ENCODE measurements at regions not wholly inside any gene's neighbourhood (a gene's known extent, or its start where the extent isn't known, plus 50 kb on each side); places are given as distances from the start of the nearest gene placed in this dataset.
A peak's percentile ranks its signal among the peaks of the same experiment; 100 is the strongest.

GRCh38 chr7:124413029-124413428 lies 352.6 kb downstream of the GPR37 start:
- no peak for DNase-seq

- DNase-seq = no peak
Measured at GRCh38 chr7:124412531-124412930, 353.1 kb downstream of the GPR37 start.

DNA sequence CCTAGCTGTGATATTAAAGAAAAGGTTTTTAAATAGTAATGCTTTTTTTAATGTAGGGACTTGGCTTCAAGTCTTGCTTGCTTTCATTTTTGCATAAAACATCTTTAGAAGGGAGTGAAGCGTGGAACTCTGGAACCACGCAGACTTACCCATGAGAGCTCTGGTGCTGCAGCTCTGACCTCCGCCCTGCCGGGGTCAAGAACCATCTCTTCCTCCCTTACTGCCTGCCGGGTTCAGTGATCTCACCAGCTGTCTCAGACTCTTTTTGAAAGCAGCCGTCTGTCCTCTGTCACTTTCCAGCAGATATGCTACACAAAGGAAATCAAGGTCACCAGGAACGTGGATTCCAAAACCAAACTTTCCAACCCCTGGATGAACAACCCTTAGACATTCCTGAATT lies 353.8 kb downstream of the GPR37 start:
- DNase-seq = no peak

DNA sequence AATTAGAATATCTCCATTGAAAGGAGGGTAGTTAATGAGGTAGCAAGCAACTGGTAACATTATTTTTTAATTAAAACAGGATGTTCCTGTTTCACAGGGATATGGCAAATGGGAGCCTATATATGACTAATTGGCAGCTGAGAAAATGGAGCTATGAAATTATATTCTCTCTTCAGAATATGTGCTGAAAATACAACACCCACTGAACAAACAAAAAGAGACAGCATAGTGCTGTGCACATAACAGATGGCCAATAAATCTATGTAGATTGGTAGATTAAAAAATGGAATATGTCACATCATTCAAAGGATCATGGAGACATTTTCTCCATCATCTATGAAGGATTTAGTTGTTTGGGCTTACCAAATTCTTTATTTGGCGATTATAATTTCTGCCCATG lies 362.0 kb downstream of the GPR37 start:
- no peak for DNase-seq

DNA sequence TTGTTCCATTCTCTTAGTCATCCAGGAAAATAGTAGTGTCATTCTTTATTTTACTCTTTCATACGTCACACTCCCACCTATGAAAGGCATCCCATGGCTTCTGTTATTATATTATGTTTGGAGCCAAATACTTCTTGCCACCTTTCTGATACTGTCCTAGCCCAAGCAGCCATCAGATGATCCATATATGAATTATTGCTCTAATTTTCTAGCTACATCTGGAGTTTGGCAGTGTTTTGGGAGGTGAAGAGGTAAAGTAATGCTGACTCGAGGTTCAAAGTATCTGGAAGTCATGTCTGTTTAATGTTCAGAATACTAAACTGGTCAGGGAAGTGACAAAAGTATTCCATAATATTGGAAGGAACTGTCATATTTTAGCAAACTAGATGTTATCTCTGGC lies 362.5 kb downstream of the GPR37 start:
- DNase-seq = no peak

DNA sequence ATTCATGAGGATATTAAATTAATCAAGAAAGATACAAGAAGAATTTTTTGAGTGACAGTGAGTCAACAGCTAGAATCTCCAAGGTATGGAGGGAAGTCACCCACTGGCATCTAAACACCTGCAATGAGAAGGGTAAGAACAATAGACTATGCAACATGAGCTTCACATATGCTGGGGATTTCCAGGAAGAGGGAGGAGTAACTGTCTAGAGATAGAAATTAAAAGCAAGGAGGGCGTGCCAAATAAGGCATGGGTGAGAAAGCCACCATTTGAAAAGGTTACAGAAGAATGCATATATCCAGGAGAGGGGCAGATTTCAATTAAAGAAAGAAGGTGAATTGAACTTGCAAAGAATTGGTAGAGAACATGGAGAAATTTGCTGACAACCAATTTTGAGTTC lies 365.7 kb downstream of the GPR37 start:
- peak; percentile 9 for DNase-seq

DNA sequence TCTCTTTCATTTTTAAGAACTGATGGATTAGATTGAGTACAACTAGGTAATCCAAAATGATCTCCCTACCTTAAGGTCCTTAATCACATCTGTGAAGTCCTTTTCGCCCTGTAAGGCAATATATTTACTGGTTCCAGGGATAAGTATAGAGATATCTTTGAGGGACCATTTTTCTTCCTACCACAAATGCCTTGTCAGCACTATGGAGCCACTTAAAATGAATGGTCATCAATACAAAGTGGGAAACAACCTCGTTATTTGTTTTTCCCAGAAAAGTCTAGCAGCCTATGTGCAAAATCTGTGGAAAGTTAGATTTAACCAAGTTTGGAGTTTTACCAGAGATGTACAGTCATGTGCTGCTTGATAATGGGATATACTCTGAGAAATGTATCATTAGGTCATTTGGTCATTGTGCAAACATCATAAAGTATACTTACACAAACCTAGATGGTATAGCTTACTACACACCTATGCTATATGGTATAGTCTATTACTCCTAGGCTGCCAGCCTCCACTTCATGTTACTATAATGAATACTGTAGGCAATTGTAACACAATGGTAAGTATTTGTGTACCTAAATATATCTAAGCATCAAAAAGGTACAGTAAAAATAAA lies 366.2 kb upstream of the TMEM229A start:
- DNase-seq = no peak

DNA sequence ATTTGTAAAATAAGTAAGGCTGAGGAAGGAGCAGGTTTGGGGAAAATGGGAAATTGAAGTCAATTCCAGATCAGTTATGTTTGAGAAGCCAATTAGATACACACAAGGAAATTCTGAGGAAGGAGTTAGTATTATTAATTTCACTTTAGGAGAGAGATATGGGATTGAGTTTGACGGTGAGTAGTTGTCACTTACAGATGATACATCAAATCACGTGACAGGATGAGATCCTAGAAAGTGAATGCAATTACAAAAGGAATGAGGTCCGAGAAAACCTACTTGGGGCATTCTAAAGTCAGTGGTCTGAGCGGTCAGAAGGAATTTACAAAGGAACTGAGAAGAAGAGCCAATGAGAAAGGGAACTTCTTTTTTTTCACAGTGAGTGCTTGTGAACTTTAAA lies 364.3 kb upstream of the TMEM229A start:
- DNase-seq = no peak

DNA sequence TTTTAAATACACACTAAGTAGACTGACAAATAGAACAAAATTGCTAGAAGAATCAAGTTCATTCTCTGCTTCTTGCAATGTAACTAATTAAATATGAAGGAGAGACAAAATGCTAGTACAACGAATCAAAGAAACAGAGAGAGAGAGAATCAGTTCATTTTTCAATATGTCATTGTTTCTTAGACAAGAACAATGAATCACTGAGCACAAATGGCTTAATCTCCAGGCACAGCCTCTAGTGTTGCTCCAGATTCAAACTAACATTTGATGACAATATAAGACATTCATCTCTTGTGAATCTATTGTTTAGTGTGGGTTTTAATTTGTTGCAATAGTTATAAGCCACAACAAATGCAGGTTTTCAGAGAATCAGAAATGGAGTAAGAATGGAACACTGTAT lies 357.4 kb upstream of the TMEM229A start:
- no peak for DNase-seq

- DNase-seq = no peak
Measured at GRCh38 chr7:124388751-124389150, 355.9 kb upstream of the TMEM229A start.

DNA sequence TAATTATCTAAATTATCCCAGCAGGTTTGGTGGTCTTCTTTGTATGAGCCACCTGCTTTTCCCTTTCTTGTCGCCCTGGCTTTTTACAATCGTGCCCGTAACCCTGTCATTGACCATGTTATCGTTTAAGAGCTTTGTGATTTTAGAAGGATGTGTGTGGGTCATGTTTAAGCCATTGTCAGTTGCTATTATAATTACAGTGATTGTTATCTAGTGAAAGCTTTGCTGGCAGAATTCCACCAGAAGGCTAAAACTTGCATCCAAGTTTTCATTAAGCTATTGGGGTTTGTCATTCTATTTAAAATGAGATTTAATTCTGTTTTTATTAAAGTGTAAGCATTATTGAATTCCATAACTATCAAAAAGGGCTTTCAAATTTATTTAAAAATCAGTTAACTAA lies 354.2 kb upstream of the TMEM229A start:
- DNase-seq = peak; percentile 27

DNA sequence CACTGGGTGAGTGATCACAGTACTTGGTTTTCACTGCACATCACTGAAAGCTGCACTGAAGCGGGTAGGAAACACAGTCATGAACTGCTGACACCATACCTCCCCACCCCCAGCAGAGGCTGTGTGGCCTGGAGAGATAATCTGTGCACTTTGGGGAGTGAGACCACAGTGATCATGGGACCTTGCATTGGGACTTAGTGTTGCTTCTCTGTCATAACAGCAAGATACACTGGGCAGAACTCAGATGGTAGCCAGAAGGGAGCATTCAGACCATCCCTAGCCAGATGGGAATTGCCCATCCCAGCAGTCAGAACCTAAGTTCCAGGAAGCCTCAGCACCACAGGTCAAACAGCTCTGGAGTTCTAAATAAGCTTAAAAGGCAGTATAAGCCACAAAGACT lies 346.4 kb upstream of the TMEM229A start:
- DNase-seq = no peak

DNA sequence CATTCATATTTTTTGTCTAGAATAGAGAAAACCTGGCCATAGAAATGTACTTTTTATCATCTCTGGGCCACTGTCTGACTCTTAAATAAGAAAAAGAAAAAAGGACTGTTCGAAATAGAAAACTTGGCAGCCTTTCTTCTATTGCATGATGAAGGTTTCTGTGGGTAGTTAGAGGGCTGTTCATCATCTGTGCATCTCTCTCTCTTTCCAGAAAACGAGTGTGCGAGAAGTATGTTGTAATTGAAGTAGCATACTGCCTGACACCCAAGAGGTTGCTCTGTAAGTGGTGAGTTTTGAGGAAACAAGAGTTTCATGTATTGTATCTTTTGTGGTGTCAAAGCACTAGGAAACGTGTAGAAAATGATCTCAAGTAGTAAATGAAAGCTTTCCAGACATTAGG lies 343.2 kb upstream of the TMEM229A start:
- no peak for DNase-seq

- DNase-seq = no peak
Measured at GRCh38 chr7:124375391-124375790, 342.5 kb upstream of the TMEM229A start.

- no peak for DNase-seq
Measured at GRCh38 chr7:124369310-124369709, 336.4 kb upstream of the TMEM229A start.

- no peak for DNase-seq
Measured at GRCh38 chr7:124366118-124366517, 333.3 kb upstream of the TMEM229A start.

DNA sequence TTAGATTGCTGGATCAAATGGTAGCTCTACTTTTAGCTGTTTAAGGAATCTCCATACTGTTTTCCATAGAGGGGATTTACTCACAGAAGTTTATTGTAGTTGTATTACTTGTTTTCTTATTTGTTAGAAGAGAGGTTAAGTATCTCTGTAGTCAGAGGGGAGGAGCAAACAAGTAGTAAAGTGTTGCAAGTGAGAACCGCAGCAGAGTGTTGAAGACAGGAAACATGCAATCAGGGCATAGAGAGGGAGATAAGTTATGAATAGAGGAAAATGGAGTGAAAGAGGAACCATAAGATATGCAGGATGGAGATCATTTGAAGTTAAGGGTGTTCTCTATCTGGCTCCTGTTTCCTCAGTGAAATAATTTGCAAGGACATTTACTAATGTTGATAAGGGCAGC lies 331.4 kb upstream of the TMEM229A start:
- DNase-seq = no peak

GRCh38 chr7:124354201-124354600 lies 321.3 kb upstream of the TMEM229A start:
- no peak for DNase-seq

DNA sequence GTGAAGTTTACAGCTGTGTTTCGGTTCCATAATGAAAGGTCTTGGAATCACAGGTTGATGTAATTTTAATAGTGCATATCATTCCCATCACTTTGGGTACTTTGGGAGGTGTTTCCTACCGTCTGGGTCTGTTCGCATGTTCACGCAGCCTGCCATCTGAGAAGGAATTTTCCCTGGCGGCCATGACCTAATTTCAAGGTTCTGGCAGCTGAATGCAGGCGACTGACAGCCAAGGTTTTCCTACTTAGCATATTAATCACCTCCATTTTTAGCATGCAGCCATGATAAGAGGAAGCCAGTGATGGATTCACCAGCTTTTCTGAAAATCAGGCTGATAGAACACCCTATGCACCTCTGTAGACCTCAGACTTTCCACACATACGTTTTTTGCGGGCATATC lies 319.1 kb upstream of the TMEM229A start:
- no peak for DNase-seq

DNA sequence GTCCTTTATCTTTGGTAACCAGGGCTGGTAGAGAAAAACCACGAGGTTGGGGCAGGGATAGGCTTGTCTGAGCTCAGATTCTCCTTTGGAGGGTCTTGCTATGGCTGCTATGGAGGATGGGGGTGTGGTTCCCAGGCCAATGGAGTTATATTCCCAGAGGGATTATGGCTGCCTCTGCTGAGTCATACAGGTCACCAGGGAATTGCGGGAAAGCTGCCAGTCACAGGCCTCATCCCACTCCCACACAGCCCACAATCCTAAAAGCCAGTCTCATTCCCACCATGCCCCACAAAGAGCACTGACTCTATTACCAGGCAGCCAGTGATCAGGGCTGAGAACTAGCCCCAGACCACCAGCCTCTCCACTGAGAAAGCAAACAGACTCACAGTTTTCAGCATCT lies 316.6 kb upstream of the TMEM229A start:
- no peak for DNase-seq

DNA sequence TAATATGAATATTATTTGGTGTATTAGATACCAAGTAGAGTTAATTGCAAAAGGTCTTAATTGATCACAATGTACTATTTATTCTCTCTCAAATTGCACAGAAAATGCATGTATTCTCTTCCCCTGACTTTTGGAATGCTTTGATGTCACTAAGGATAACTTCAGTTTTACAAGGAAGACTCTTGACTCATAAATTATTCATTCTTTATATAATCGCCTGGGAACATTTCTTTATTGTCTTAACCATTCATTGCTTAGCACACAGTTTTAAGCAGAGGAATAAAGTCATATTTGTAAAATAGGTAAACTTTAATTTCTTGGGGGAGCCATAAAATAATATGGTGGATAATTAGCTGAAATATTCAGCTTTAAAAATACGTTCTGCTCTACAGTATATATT lies 306.0 kb upstream of the TMEM229A start:
- no peak for DNase-seq

- DNase-seq = no peak
Measured at GRCh38 chr7:124330731-124331407, 298.0 kb upstream of the TMEM229A start.

DNA sequence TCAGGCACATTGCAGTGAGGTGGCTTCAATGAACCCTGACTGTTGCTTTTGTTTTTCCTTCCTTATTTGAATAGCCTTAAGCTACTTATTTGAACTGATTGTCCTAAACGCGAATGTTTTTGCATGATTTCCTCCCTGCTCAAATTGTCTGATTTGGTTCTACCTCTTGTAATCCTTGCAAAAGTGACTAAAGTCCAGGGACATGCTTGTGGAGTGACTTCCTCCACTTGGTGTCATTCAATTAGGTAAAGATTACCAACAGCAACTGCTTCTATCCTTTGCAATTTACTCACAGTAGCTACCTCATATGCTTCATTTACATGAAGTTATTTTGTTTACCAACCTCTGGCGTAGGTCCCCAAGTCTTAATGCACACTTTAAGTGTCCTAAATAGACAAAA lies 295.9 kb upstream of the TMEM229A start:
- DNase-seq = no peak

DNA sequence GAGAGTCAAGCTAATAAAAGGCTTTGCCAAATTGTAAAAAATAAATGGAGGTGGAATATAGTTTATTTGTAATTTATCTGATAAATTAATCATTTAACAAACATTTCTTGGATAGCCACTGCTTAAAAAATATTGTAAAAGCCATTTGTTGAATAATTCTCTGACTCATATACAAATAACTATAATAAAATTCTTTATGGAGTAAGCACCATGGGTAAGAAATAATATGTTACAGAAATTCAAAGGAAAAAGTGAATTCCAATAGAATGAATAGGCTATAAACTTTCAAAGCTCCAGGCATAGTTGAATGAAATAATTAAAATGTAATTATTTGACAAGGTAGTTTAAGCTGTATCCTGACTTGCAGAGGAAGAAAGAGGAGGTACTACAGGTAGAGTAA lies 291.4 kb upstream of the TMEM229A start:
- DNase-seq = no peak

DNA sequence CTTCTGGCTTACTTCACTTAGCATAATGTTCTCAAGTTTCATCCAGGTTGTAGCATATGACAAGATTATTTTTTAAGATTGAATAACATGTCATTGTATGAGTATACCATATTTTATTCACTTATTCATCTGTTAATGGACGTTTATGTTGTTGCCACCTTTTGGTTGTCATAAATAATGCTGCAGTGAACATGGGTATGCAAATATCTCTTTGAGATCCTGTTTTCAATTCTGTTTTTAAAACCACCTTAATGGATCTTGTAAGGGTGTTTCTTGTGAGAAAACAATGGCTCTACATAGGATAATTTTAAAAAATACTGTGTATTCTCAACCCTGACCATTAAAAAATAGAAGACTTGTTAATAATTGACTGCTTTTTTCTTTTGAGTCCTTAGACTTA lies 290.7 kb upstream of the TMEM229A start:
- DNase-seq = no peak

All from NCI-H748 treated with DMSO at 0.1 percent for 48 hours (cell line).